ENCODE measurements at regions not wholly inside any gene's neighbourhood (a gene's known extent, or its start where the extent isn't known, plus 50 kb on each side); places are given as distances from the start of the nearest gene placed in this dataset.

DNA sequence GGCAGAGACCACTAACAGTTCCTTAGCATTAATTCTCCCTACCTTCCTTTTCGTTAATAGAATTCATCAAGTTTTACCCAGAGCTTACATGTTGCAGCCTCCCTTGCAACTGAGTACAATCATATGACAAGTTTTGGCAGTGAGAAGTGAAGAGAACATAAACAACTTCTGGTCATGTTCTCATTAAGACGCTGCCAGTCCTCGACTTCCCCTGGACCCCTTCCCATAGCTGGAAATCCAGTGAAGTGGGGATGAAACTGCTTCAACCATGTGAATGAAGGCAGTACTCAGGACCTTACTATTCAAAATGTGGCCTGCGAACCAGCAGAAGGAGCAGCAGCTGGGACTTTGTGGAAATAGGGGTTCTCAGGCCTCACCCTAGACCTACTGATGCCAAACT is 133.9 kb downstream of the SPTSSA start:
- TF ChIP-seq CTCF (IDR thresholded peaks at IDR 0.05) (no peak), POLR2A (IDR thresholded peaks at IDR 0.05) (no peak)

Measured in Peyer's patch (tissue), 4 donors.